ENCODE measurements at regions not wholly inside any gene's neighbourhood (a gene's known extent, or its start where the extent isn't known, plus 50 kb on each side); places are given as distances from the start of the nearest gene placed in this dataset.

GRCh38 chr13:85557691-85558467 is 241.3 kb downstream of the SLITRK6 start:
- TF ChIP-seq GATA2 (IDR thresholded peaks at IDR 0.05; ENCODE audit: low read depth, low read length) = no peak
- no peak for TF ChIP-seq GATA3 (IDR thresholded peaks at IDR 0.05; ENCODE audit: low read depth, low read length)
